ENCODE measurements at regions not wholly inside any gene's neighbourhood (a gene's known extent, or its start where the extent isn't known, plus 50 kb on each side); places are given as distances from the start of the nearest gene placed in this dataset.

- no peaks in the 10 kb centered on the region for H3K36me3 ChIP-seq (ENCODE audit: insufficient read depth, low read length)
- H3K4me3 ChIP-seq (ENCODE audit: insufficient read depth, low read length), result no peak overlapping the region
- H4K20me1 ChIP-seq (ENCODE audit: insufficient read depth, low read length), result no peaks in the 10 kb centered on the region
- no peak overlapping the region for H3K27ac ChIP-seq (ENCODE audit: low read depth, low read length)
- TF ChIP-seq, protein P1, sequence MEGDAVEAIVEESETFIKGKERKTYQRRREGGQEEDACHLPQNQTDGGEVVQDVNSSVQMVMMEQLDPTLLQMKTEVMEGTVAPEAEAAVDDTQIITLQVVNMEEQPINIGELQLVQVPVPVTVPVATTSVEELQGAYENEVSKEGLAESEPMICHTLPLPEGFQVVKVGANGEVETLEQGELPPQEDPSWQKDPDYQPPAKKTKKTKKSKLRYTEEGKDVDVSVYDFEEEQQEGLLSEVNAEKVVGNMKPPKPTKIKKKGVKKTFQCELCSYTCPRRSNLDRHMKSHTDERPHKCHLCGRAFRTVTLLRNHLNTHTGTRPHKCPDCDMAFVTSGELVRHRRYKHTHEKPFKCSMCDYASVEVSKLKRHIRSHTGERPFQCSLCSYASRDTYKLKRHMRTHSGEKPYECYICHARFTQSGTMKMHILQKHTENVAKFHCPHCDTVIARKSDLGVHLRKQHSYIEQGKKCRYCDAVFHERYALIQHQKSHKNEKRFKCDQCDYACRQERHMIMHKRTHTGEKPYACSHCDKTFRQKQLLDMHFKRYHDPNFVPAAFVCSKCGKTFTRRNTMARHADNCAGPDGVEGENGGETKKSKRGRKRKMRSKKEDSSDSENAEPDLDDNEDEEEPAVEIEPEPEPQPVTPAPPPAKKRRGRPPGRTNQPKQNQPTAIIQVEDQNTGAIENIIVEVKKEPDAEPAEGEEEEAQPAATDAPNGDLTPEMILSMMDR (IDR thresholded peaks at IDR 0.05; ENCODE audit: extremely low read depth, low read depth, low read length), result no peak
- no peak for DNase-seq (ENCODE audit: insufficient read length, low spot score, missing footprints)
- no peak overlapping the region for H2AFZ ChIP-seq (ENCODE audit: low read length)
- no peaks in the 10 kb centered on the region for H3K27me3 ChIP-seq (ENCODE audit: insufficient read depth, low read length)
- H3K9me3 ChIP-seq (ENCODE audit: low read depth, low read length), result no peaks in the 10 kb centered on the region
- H3K4me2 ChIP-seq (ENCODE audit: insufficient read depth, low read length), result no peak overlapping the region
- H3K79me2 ChIP-seq (ENCODE audit: insufficient read depth, low read length), result no peaks in the 10 kb centered on the region
- no peaks in the 10 kb centered on the region for H3K4me1 ChIP-seq (ENCODE audit: insufficient read depth, low read length)
These were observed 605.7 kb downstream of the TYW1 start for GRCh38 chr7:67602246-67602887.

DNA sequence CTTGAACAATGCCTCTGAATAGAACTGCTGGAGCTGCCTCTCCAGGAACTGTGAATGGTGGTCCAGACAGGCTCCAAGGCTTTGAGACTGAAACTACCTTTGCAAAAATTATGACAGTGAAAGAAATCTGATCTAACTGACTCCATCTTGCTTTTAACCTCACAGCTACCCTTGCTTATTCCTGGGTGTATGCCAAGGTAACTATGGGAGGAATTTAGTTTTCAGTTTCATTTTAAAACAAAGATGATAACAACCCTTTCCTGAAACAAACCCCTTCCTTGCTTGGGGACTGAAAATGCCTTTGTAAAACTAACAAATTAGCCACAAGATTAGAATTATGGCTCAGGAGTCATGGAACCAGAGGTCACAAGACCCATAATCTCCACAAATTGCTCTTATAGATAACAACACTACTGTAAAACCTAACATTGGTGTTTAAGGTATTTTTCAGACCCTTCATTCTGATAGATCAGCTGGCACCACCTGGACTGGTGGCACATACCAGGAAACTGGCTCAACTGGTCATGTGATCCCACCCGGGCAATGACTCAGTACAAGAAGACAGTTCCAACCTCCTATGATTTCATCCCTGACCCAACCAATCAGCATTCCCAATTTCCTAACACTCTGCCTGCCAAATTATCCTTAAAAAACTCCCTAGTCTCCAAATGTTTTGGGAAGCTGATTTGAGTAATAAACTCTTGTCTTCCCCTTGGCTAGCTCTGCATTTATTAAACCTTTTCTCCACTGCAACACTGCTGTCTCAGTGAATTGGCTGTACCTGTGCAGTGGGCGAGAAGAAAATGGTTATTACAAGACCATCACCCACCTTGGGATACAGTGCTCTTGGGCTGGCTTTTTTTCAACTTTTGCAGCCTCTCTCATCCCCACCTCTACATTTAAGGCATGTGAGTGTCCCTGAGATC is 608.1 kb downstream of the TYW1 start:
- TF ChIP-seq, protein P1 (IDR thresholded peaks at IDR 0.05; ENCODE audit: extremely low read depth, low read depth, low read length), result no peak
- no peak overlapping the region for H2AFZ ChIP-seq (ENCODE audit: low read length)
- no peaks in the 10 kb centered on the region for H3K36me3 ChIP-seq (ENCODE audit: insufficient read depth, low read length)
- H3K27ac ChIP-seq (ENCODE audit: low read depth, low read length), result no peak overlapping the region
- no peaks in the 10 kb centered on the region for H3K4me1 ChIP-seq (ENCODE audit: insufficient read depth, low read length)
- H3K9me3 ChIP-seq (ENCODE audit: low read depth, low read length), result no peaks in the 10 kb centered on the region
- no peak for DNase-seq (ENCODE audit: insufficient read length, low spot score, missing footprints)
- no peak overlapping the region for H3K4me2 ChIP-seq (ENCODE audit: insufficient read depth, low read length)
- no peak overlapping the region for H3K4me3 ChIP-seq (ENCODE audit: insufficient read depth, low read length)
- no peaks in the 10 kb centered on the region for H4K20me1 ChIP-seq (ENCODE audit: insufficient read depth, low read length)
- H3K79me2 ChIP-seq (ENCODE audit: insufficient read depth, low read length), result no peaks in the 10 kb centered on the region
- no peaks in the 10 kb centered on the region for H3K27me3 ChIP-seq (ENCODE audit: insufficient read depth, low read length)

GRCh38 chr7:67608806-67609205 is 612.2 kb downstream of the TYW1 start:
- TF ChIP-seq, protein P1 (IDR thresholded peaks at IDR 0.05; ENCODE audit: extremely low read depth, low read depth, low read length), result no peak
- no peak overlapping the region for H3K27ac ChIP-seq (ENCODE audit: low read depth, low read length)
- no peak overlapping the region for H3K4me2 ChIP-seq (ENCODE audit: insufficient read depth, low read length)
- H3K4me3 ChIP-seq (ENCODE audit: insufficient read depth, low read length), result no peak overlapping the region
- no peak for DNase-seq (ENCODE audit: insufficient read length, low spot score, missing footprints)
- H3K4me1 ChIP-seq (ENCODE audit: insufficient read depth, low read length), result no peaks in the 10 kb centered on the region
- no peaks in the 10 kb centered on the region for H3K79me2 ChIP-seq (ENCODE audit: insufficient read depth, low read length)
- no peaks in the 10 kb centered on the region for H3K27me3 ChIP-seq (ENCODE audit: insufficient read depth, low read length)
- no peaks in the 10 kb centered on the region for H3K9me3 ChIP-seq (ENCODE audit: low read depth, low read length)
- H2AFZ ChIP-seq (ENCODE audit: low read length), result no peak overlapping the region
- no peaks in the 10 kb centered on the region for H4K20me1 ChIP-seq (ENCODE audit: insufficient read depth, low read length)
- H3K36me3 ChIP-seq (ENCODE audit: insufficient read depth, low read length), result no peaks in the 10 kb centered on the region

DNA sequence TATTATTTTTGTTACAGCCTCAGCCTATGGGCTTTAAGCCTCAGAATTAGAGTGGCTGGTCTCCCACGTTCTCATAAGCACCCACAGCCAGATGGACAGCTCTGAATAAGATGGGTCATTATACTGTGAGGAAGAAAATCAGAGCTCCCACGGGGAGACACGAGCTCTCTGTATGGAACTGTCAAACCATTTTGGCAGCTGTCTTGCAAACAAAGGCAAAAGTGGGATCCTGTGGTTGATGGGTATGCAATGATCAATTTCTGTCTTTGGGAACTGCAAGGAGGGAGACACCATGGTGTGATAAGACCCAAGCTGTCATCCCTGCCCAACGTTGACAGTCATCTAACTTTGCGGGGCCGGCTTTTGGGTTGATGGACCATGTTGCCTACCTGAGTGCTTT is 614.3 kb downstream of the TYW1 start:
- no peak for DNase-seq (ENCODE audit: insufficient read length, low spot score, missing footprints)
- no peak overlapping the region for H3K27ac ChIP-seq (ENCODE audit: low read depth, low read length)
- no peak overlapping the region for H3K4me3 ChIP-seq (ENCODE audit: insufficient read depth, low read length)
- H4K20me1 ChIP-seq (ENCODE audit: insufficient read depth, low read length), result no peaks in the 10 kb centered on the region
- H3K27me3 ChIP-seq (ENCODE audit: insufficient read depth, low read length), result no peaks in the 10 kb centered on the region
- H2AFZ ChIP-seq (ENCODE audit: low read length), result no peak overlapping the region
- TF ChIP-seq, protein P1 (IDR thresholded peaks at IDR 0.05; ENCODE audit: extremely low read depth, low read depth, low read length), result no peak
- H3K9me3 ChIP-seq (ENCODE audit: low read depth, low read length), result no peaks in the 10 kb centered on the region
- no peaks in the 10 kb centered on the region for H3K36me3 ChIP-seq (ENCODE audit: insufficient read depth, low read length)
- no peaks in the 10 kb centered on the region for H3K79me2 ChIP-seq (ENCODE audit: insufficient read depth, low read length)
- H3K4me1 ChIP-seq (ENCODE audit: insufficient read depth, low read length), result no peaks in the 10 kb centered on the region
- no peak overlapping the region for H3K4me2 ChIP-seq (ENCODE audit: insufficient read depth, low read length)

Data from osteoblast (primary cell).